ENCODE measurements at regions not wholly inside any gene's neighbourhood (a gene's known extent, or its start where the extent isn't known, plus 50 kb on each side); places are given as distances from the start of the nearest gene placed in this dataset.

DNA sequence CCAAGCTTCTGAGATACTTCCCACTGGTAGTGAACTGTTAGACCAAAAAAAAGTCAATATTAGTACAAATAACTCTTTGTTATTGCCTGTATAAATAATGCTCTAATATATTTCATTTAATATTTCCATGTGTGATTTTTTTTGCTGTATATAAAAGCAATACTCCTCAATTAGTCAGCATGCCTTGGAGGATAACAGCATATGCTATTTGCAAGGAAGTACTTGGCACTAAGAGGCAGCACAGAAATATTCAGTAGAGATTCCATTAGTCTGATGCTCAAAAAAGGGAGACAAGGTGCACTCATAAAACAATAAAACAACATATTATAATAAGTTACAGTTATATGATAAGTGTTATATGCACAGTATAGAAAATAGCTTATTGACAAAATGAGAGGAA, 296.6 kb upstream of the MPDZ start:
- H3K27ac ChIP-seq (ENCODE audit: low read length): no peak overlapping the region
- H3F3A ChIP-seq (ENCODE audit: insufficient read depth, low read length): no peaks in the 10 kb centered on the region
- DNase-seq: no peak
- H3K4me1 ChIP-seq (ENCODE audit: low read length): no peaks in the 10 kb centered on the region
- H3K4me2 ChIP-seq (ENCODE audit: low read depth, low read length): no peak overlapping the region
- no peaks in the 10 kb centered on the region for H3K36me3 ChIP-seq (replicated peaks; ENCODE audit: insufficient read depth, low read length)
- H3K4me3 ChIP-seq (ENCODE audit: low read length): no peak overlapping the region
- H4K20me1 ChIP-seq (ENCODE audit: insufficient read depth, low read length): no peaks in the 10 kb centered on the region
- H3K9me2 ChIP-seq (replicated peaks; ENCODE audit: insufficient read depth, low read length): no peaks in the 10 kb centered on the region
- no peaks in the 10 kb centered on the region for H3K9me3 ChIP-seq (replicated peaks; ENCODE audit: insufficient read depth, low read length)
- H3K79me2 ChIP-seq (ENCODE audit: low read length): no peaks in the 10 kb centered on the region
- TF ChIP-seq EZH2phosphoT487 (IDR thresholded peaks at IDR 0.05; ENCODE audit: low read length) (no peak), CTCF (IDR thresholded peaks at IDR 0.05; ENCODE audit: low read length) (no peak), EZH2 (optimal IDR thresholded peaks at IDR 0.05; ENCODE audit: low read depth, low read length) (no peak)
- no peak overlapping the region for H3K9ac ChIP-seq (ENCODE audit: low read length)
- H3K27me3 ChIP-seq (replicated peaks; ENCODE audit: insufficient read depth, low read length): no peaks in the 10 kb centered on the region
- no peak overlapping the region for H2AFZ ChIP-seq (ENCODE audit: low read length)

- Histone ChIP-seq H3K27me3 (replicated peaks; ENCODE audit: insufficient read depth, low read length) (no peaks in the 10 kb centered on the region), H3K9me2 (replicated peaks; ENCODE audit: insufficient read depth, low read length) (no peaks in the 10 kb centered on the region), H3K36me3 (replicated peaks; ENCODE audit: insufficient read depth, low read length) (no peaks in the 10 kb centered on the region), H2AFZ (ENCODE audit: low read length) (no peak overlapping the region), H3K4me2 (ENCODE audit: low read depth, low read length) (no peak overlapping the region), H3K9me3 (replicated peaks; ENCODE audit: insufficient read depth, low read length) (no peaks in the 10 kb centered on the region), H3K9ac (ENCODE audit: low read length) (no peak overlapping the region), H3K4me3 (ENCODE audit: low read length) (no peak overlapping the region), H3K79me2 (ENCODE audit: low read length) (no peaks in the 10 kb centered on the region), H3K4me1 (ENCODE audit: low read length) (no peaks in the 10 kb centered on the region), H4K20me1 (ENCODE audit: insufficient read depth, low read length) (no peaks in the 10 kb centered on the region), H3F3A (ENCODE audit: insufficient read depth, low read length) (no peaks in the 10 kb centered on the region), H3K27ac (ENCODE audit: low read length) (no peak overlapping the region)
- DNase-seq: no peak
- TF ChIP-seq EZH2 (optimal IDR thresholded peaks at IDR 0.05; ENCODE audit: low read depth, low read length) (no peak), EZH2phosphoT487 (IDR thresholded peaks at IDR 0.05; ENCODE audit: low read length) (no peak), CTCF (IDR thresholded peaks at IDR 0.05; ENCODE audit: low read length) (no peak)
Measured at GRCh38 chr9:13575558-13575957, 296.1 kb upstream of the MPDZ start.

DNA sequence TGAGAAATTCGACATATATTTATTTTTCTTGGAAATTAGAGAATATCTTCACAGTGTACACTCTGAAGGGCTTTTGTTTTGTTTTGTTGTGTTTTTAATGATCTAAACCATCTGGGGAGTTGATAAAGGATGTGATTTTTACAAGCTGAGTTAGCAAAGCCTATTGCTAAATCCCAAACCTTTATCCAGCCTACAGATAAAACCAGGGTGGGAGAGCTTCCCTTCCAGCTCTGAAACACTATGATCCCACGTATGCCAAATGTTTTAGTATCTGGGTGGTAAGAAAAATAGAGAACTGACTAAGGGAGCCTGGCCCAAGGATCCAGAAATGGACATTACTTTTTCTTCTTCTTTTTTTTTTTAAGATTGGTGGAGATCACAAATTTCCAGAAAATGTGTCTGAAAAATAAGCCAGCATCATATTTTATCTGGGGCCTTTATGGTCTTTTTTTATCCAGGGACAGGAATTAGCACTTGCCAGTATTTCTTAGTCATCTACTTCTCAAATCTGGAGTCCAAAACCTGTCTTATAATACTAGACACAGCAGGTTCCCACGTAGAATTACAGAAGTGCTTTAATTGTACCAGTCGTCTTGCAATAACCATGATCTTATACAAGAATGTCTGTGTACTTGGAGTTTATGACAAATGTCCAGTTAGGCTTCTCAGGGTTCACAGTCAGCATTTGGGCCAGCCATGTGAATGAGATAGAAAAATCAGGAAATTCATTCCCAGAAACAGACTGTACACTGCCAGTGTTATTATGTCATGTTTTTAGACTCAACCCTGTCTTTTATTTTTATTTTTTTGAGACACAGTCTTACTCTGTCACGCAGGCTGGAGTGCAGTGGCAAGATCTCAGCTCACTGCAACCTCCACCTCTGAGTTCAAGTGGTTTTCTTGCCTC, 290.8 kb upstream of the MPDZ start:
- no peak for TF ChIP-seq EZH2phosphoT487 (IDR thresholded peaks at IDR 0.05; ENCODE audit: low read length)
- TF ChIP-seq EZH2 (optimal IDR thresholded peaks at IDR 0.05; ENCODE audit: low read depth, low read length): no peak
- no peak for TF ChIP-seq CTCF (IDR thresholded peaks at IDR 0.05; ENCODE audit: low read length)
- H3K4me1 ChIP-seq (ENCODE audit: low read length): no peaks in the 10 kb centered on the region
- no peak overlapping the region for H3K27ac ChIP-seq (ENCODE audit: low read length)
- no peaks in the 10 kb centered on the region for H3K9me2 ChIP-seq (replicated peaks; ENCODE audit: insufficient read depth, low read length)
- no peak for DNase-seq
- H3K4me2 ChIP-seq (ENCODE audit: low read depth, low read length): no peak overlapping the region
- H3K9ac ChIP-seq (ENCODE audit: low read length): no peak overlapping the region
- no peak overlapping the region for H2AFZ ChIP-seq (ENCODE audit: low read length)
- no peaks in the 10 kb centered on the region for H3K36me3 ChIP-seq (replicated peaks; ENCODE audit: insufficient read depth, low read length)
- H3K9me3 ChIP-seq (replicated peaks; ENCODE audit: insufficient read depth, low read length): no peaks in the 10 kb centered on the region
- H3F3A ChIP-seq (ENCODE audit: insufficient read depth, low read length): no peaks in the 10 kb centered on the region
- no peaks in the 10 kb centered on the region for H3K79me2 ChIP-seq (ENCODE audit: low read length)
- H3K27me3 ChIP-seq (replicated peaks; ENCODE audit: insufficient read depth, low read length): no peaks in the 10 kb centered on the region
- no peak overlapping the region for H3K4me3 ChIP-seq (ENCODE audit: low read length)
- H4K20me1 ChIP-seq (ENCODE audit: insufficient read depth, low read length): no peaks in the 10 kb centered on the region
